ENCODE measurements at regions not wholly inside any gene's neighbourhood (a gene's known extent, or its start where the extent isn't known, plus 50 kb on each side); places are given as distances from the start of the nearest gene placed in this dataset.

DNA sequence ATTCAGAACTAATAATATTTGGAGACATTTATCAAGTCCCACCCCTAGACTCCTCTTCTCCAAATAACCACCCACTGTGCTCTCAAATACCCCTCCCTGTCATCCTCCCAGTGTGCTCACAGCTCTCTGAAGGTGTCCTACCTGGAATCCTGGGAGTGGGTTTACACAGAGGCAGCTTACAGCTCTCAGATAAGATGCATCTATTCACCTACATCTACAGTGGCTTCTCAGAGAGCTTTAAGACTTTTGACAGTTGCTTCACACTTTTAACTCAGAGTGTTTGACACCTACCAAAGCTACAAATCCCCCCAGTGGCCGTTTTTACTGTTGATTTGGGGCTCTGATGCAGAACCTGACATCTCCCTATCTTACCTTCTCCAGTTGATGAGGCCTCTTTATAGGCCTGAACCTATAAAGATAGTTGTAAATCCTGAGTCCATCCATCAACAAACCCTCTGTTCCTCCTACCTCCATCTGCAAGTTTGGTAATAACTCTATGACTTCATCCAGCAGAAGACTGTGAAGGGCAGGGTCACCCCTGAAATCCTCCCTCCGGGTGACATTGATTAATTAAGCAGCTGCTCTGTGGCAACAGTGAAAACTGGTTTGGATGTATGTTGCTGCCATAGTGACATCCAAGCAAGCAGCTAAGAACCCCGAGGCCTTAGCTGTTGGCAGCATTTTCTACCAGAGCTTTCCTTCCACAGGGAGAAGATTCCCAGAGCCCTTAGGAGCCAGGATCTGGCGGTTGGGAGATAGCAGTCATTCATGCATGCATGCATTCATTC is 226.1 kb upstream of the RREB1 start:
- H3K27ac ChIP-seq, result no peak overlapping the region
- no peak for TF ChIP-seq POLR2A (IDR thresholded peaks at IDR 0.05)
- TF ChIP-seq, protein P1, sequence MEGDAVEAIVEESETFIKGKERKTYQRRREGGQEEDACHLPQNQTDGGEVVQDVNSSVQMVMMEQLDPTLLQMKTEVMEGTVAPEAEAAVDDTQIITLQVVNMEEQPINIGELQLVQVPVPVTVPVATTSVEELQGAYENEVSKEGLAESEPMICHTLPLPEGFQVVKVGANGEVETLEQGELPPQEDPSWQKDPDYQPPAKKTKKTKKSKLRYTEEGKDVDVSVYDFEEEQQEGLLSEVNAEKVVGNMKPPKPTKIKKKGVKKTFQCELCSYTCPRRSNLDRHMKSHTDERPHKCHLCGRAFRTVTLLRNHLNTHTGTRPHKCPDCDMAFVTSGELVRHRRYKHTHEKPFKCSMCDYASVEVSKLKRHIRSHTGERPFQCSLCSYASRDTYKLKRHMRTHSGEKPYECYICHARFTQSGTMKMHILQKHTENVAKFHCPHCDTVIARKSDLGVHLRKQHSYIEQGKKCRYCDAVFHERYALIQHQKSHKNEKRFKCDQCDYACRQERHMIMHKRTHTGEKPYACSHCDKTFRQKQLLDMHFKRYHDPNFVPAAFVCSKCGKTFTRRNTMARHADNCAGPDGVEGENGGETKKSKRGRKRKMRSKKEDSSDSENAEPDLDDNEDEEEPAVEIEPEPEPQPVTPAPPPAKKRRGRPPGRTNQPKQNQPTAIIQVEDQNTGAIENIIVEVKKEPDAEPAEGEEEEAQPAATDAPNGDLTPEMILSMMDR (IDR thresholded peaks at IDR 0.05), result no peak
- H3K4me3 ChIP-seq, result no peak overlapping the region
- no peaks in the 10 kb centered on the region for H3K4me1 ChIP-seq
- H3K36me3 ChIP-seq, result no peaks in the 10 kb centered on the region
- H3K9me3 ChIP-seq, result no peaks in the 10 kb centered on the region
- intact Hi-C loops (cut with DNase I; ENCODE audit: low total_unique reads), result no loop called here
- no peaks in the 10 kb centered on the region for H3K27me3 ChIP-seq
- DNase-seq, result no peak

DNA sequence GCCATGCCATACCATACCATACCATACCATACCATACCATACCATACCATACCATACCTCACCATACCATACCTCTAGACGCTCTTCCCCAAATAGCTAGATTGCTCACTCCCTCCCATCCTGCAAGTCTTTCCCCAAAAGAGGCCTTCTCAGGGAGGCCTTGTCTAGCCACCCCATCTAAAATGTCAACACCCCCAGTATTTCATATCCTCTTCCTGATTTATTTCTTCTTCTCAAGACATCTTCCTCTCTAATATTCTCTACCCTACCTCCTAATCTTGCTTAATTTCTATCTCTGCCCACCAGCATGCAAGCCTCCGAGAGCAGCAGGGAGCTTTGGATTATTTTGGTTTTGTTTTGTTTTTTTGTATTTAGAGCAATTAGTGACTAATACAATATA is 225.2 kb upstream of the RREB1 start:
- no peak for DNase-seq
- Histone ChIP-seq H3K4me3 (no peak overlapping the region), H3K36me3 (no peaks in the 10 kb centered on the region), H3K4me1 (no peaks in the 10 kb centered on the region), H3K27ac (no peak overlapping the region), H3K9me3 (no peaks in the 10 kb centered on the region), H3K27me3 (no peaks in the 10 kb centered on the region)
- TF ChIP-seq, protein P1 (IDR thresholded peaks at IDR 0.05), result no peak
- no peak for TF ChIP-seq POLR2A (IDR thresholded peaks at IDR 0.05)
- intact Hi-C loops (cut with DNase I; ENCODE audit: low total_unique reads), result no loop called here

DNA sequence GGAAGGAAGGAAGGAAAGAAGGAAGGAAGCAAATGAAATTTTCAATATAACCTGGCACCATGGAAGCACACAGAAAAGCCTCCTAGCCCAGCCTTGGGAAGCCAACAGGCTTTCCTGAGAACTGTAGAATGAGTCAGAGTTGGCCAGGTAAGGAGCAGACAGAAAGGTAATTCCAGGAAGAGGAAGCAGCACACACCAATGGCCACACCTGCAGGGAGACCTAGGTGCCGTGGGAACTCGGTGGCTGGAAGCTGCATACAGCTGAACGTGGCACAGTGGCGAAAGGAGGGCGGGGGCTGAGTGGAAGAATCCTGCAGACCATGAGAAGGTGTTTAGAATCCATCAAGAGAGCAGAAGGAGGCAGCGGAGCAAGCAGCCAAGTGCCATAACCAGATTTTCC is 224.8 kb upstream of the RREB1 start:
- Histone ChIP-seq H3K36me3 (no peaks in the 10 kb centered on the region), H3K9me3 (no peaks in the 10 kb centered on the region), H3K27ac (no peak overlapping the region), H3K4me1 (no peaks in the 10 kb centered on the region), H3K27me3 (no peaks in the 10 kb centered on the region), H3K4me3 (no peak overlapping the region)
- TF ChIP-seq, protein P1 (IDR thresholded peaks at IDR 0.05), result no peak
- no peak for TF ChIP-seq POLR2A (IDR thresholded peaks at IDR 0.05)
- DNase-seq, result no peak
- intact Hi-C loops (cut with DNase I; ENCODE audit: low total_unique reads), result no loop called here

DNA sequence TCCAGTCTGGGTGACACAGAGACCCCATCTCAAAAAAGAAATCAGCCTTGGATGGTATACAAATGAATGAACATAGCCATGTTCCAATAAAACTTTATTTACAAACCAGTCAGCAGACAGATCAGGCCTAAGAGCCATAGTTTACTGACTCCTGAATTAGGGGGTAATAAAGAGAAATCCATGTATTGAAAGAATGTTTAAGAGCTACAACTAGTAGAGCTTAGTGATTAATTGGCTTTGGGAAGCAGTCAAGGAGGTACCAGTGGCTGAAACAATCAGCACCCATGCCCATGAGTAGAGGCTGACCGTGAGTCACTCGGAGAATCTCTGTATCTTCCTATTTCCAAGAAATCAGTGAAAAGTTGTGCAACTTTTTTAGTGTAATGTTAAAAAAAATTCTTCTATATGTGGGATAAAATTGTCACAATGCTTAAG is 223.6 kb upstream of the RREB1 start:
- H3K36me3 ChIP-seq, result no peaks in the 10 kb centered on the region
- intact Hi-C loops (cut with DNase I; ENCODE audit: low total_unique reads), result no loop called here
- DNase-seq, result no peak
- H3K4me3 ChIP-seq, result no peak overlapping the region
- TF ChIP-seq, protein P1 (IDR thresholded peaks at IDR 0.05), result no peak
- no peak for TF ChIP-seq POLR2A (IDR thresholded peaks at IDR 0.05)
- no peak overlapping the region for H3K27ac ChIP-seq
- H3K27me3 ChIP-seq, result no peaks in the 10 kb centered on the region
- H3K4me1 ChIP-seq, result no peaks in the 10 kb centered on the region
- no peaks in the 10 kb centered on the region for H3K9me3 ChIP-seq

DNA sequence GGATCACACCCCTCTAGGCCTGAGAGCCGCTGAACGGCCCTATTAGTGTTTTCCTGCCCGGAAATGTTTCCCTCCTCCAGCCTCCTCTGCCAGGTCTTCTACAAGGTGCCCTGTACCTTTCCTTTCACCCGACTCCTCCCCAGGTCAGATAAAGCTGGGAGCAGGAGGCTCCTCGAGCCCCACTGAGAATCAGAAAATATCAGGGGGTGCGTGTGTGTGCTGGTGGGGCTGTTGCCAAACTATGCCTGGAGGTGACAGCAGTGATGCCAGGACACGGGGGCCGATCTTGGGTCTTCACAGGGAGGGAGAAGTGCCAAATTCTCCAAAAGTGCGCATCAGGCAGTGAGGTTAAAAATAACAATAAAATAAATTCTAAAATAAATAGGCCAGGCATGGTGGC is 222.8 kb upstream of the RREB1 start:
- intact Hi-C loops (cut with DNase I; ENCODE audit: low total_unique reads), result no loop called here
- H3K27ac ChIP-seq, result no peak overlapping the region

More for the DNA sequence above, 222.8 kb upstream of the RREB1 start:
- H3K9me3 ChIP-seq, result no peaks in the 10 kb centered on the region
- H3K4me1 ChIP-seq, result no peaks in the 10 kb centered on the region
- H3K36me3 ChIP-seq, result no peaks in the 10 kb centered on the region
- TF ChIP-seq POLR2A (IDR thresholded peaks at IDR 0.05), result no peak
- TF ChIP-seq, protein P1 (IDR thresholded peaks at IDR 0.05), result no peak
- no peak for DNase-seq
- no peak overlapping the region for H3K4me3 ChIP-seq
- H3K27me3 ChIP-seq, result no peaks in the 10 kb centered on the region

Measured in uterus (tissue), 3 donors.